ENCODE measurements at regions not wholly inside any gene's neighbourhood (a gene's known extent, or its start where the extent isn't known, plus 50 kb on each side); places are given as distances from the start of the nearest gene placed in this dataset.

DNA sequence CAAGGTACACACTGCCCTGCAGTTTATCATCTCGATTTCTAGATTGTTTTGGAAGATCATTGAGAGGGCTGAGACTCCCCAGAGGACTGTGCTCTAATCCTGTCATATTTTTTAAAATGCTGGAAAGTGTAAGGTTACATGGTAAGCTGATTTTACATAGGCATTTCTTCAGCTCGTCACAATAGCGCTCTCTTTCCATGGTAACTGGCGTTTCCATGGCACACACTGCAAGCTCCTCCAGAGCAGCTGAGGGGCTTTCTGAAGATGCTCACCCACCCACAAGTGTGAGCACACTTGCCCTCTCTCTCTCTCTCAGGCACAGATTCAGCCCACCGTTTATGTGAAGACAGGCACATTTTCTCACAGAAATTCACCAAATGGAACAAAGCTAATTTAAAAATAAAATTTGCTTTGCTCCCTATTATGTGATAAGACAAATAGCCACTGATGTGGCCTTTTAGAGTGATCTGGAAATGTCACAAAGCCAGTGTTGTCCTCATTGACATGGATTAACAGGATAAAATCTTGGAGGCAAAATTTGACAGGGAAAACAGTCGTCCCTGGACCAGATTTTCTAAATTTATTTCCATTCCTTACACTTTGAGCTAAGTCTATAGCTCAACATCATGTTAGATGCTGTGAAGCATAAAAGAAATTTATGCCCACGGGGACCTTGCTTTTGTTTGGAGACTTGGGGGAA, 421.5 kb downstream of the RWDD3 start:
- TF ChIP-seq EZH2 (IDR thresholded peaks at IDR 0.05; ENCODE audit: insufficient read depth, poor library complexity, severe bottlenecking), result no peak
- no peak for TF ChIP-seq EZH2phosphoT487 (IDR thresholded peaks at IDR 0.05; ENCODE audit: insufficient read depth, low read depth)
